Fibroblast of skin of left biceps (primary cell): ENCODE measurements at regions not wholly inside any gene's neighbourhood (a gene's known extent, or its start where the extent isn't known, plus 50 kb on each side); places are given as distances from the start of the nearest gene placed in this dataset.
A peak's percentile ranks its signal among the peaks of the same experiment; 100 is the strongest.
"Not testable (repeated sequence)": the region's sequence is repeated elsewhere in the genome, so short reads cannot be mapped to it uniquely, and the experiment has no call there.

Experiments used
- DNase-seq, 2 experiments: peaks; one replicate each; pipeline ENCODE4 v3.0.0-alpha.2; 2013; ENCODE audit warnings: low read depth in 2 of 2

DNA sequence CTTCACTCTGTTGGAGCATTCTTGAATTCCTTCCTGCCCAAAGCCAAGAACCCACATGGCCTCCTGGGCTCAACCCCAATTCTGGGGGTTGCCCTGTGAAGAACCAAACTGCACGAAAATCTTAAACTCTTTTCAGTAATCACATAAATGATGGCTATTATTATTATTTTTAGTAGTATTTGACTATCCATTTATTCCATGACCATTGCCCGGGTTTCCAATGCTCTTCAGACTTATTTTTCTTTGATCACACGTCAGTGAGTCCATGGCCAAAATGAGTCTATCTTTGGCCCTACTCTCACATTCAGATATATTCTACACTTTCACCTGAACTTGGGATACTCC lies 185.9 kb downstream of the AVL9 start:
- no peak for DNase-seq

- DNase-seq: no peak
Observed at GRCh38 chr7:32680259-32681173, 185.2 kb downstream of the AVL9 start.

DNA sequence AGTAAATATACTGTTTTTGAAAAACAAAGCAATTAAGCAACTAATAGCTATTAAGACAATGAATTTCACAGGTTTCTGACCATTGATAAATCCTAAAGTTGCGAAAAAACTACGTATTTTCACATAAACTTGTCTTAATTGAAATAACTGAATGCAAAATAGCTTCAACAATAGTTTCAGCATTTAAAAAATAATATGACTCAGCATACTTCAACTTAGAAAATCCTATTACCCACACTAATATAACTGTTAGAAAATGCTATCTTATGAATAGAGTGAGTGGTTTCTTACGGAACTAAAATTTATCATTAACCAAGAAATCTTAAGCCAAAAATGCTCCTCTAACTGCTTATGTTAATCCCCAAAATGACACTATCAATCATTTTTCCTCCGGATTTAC lies 183.9 kb downstream of the AVL9 start:
- no peak for DNase-seq

DNA sequence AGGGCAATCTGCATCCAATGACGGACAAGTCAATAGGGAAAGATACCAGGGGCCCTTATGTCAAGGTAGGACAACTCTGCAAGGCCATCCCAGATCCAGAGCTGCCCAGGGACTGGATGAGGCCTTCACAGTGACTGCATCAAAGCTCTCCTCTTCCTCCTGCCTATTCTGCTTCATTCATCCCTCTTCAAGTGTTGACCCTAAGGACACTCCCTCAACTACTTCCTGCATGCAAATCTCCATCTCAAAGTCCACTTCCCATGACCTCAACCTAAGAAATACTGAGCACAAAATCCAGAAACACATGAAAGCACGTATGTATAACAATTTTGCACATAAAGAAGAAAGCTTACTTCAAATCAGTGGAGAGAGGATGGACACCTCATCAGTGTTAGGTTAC lies 182.3 kb downstream of the AVL9 start:
- DNase-seq: no peak

GRCh38 chr7:32676249-32676941 lies 181.1 kb downstream of the AVL9 start:
- DNase-seq: no peak

DNA sequence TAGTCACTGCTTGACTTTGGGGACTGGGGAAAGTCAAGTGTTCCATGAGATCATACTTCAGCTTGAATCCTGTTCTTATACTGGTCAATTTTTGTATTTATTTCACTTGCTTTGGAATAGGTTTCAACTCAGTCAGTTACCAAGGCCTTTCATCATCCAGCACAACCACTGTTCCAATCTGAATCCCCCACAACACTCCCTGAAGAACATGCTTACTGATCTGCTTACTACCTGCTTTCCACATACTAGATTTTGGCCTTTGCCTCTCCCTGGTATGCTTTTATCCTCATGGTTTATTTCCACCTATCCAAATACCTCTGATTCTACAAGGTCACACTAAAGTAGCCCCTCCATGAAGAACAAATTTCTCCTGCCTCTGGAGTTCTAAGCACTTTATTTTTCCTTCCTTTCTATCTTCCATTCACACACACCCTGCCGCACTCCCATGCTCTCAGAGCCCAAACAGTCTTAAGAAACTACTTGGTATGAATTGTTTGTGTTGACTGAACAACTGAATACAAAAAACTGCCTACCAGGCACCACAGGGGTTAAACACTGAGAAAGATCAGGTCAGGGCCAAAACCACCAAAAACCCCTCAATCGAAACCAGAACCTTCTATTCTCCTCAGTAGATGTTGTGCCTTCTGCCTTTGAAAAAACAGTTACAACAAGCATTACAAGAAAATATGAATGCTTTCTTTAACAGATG lies 178.1 kb downstream of the AVL9 start:
- no peak for DNase-seq

DNA sequence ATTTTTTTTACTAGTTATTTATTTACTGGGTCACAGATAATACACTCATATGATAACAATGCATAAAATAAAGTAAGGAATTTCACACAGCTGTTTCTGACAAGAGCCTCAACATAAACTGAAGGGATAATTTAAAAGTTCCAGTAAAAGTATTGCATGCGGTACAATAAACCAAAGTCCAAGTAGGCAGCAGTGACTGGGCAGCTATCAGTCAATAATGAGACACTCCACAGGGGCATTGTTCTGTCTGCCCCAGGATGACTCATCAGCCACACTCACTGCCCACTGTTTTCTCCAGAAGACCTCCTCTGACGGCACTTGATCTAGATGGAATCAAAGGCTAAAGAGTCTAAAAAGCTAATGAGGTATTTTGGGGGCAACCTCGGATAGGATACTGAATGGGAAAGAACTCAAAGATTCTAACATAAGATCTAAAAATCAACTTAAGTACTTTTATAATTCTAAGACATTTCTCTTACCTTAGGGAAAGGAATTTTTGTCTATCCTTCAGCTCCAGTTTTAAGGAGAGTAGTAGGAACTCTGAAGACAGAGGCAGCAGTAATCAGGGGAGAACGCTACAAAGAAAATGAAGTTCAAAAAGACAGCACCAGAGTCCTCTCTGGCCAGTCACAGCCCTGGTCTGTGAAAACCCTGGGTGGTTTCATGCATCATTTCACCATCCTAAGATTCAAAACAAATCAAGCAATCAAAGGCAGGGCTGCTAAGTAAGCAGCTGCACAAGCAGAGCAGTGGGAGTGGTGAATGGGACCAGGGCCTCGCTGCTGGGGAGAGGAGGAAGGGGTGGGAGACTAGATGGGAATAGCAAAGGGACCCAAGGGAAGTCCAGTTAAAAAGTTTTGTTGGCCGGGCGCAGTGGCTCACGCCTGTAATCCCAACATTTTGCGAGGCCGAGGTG lies 175.1 kb downstream of the AVL9 start:
- DNase-seq: no peak

DNA sequence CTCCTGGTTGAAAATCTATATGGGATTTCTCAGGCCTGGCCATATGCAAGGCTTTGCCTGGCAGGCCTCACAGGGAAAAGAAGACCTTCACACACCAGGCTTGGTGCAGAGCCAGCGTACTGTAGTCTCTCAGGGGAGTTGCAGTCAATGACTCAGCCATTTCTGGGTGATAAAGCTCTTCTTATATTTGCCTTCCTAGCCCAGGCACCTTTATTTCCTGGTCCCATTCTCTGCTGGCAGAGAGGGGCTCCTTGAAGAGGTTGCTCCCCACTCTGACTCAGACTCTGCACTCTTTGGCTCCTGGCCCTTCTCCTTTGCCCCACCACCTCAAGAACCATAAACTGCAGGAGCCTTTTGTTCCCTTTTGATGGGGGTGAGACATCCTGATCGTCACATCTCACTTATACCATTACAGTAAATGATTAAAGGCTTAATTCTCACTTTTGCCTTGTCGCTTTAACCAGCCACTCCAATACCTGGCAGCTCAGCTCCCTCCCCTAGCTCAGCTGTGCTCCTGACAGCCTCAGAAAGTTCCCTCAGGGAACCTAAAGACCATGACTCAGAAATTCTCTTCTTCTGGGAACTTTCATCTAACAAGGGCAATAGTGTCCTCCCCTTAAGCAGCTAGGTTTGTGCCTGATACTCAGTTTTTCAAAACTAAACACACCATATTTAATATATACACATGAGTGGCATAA lies 174.0 kb downstream of the AVL9 start:
- peak; percentile 36 for DNase-seq

DNA sequence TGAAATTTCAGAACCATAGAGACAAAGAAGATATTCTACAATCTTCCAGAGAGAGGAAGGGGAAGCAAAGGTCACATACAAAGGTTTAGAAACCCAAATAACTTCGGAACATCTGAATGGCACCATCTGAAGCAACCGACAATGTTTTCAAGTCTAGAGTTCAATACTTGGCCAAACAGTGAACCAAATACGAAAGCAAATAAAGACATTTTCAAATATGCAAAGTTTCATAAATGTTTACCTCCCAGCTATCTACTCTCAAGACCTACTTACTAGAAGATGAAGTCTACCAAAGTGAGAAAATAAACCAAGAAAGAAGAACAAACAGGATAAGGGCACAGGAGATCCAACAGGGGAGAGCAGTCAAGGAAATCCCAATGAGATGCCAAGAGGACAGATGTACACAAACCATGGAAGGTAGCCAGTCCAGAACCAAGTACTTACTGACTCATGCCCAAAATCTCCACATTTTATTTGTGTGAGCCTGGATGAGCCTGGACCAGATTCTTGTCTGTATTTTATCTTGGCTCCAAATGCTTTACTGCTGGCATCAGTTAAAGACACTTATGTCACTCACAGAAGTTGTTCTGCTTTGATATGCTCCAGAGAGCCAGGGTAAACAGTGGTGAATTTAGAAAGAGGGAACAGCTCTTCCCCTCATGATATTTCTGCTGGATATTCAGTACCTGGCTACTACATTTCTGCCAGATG lies 173.3 kb downstream of the AVL9 start:
- not testable (repeated sequence) for DNase-seq

DNA sequence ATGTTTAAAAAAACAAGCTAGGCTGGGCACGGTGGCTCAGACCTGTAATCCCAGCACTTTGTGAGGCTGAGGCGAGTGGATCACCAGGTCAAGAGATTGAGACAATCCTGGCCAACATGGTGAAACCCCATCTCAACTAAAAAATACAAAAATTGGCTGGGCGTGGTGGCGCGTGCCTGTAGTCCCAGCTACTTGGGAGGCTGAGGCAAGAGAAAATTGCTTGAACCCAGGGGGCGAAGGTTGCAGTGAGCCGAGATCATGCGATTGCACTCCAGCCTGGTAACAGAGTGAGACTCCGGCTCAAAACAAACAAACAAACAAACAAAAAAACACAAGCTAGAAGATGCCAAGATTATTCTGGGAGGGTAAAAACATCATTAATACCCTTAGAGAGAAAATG lies 172.3 kb downstream of the AVL9 start:
- DNase-seq: not testable (repeated sequence)

DNA sequence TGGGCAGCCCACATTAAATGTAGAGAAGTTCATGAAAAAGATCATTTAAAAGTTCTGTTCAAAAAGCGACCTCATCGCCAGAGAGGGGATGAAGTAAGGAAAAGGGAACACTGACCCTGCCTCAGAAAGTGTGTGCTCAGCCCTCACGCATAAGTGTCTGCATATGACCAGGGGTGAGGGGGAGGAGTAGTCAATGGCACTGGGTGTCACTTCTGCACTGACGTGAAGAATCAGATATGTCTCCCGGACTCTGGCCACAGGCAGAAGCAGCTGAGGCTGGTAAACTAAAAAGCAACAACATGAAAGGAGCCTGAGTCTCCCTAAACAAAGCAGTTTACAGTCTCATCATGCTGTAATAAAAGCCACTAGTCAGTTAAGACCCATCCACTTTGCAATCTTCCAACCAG lies 168.5 kb downstream of the AVL9 start:
- not testable (repeated sequence) for DNase-seq

- DNase-seq: not testable (repeated sequence)
Observed at GRCh38 chr7:32662509-32662908, 167.2 kb downstream of the AVL9 start.

DNA sequence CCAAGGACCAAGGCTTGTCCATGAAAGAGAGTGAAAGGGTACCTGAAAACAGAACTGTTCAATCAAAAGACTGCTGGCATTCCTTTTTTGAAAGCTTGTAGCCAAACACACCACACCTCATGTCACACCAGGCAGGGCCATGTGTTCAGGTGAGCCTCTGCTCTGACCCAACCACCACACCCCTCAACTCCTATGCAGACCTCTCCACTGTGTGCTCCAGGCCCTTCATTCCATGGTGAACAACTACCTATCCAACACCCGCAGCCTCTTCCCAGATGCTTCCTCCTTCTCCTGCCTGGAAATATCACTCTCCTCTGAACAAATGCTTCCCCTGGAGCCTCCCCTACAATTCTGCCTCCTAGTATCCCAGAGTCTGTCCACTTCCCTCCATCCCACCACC lies 166.6 kb downstream of the AVL9 start:
- no peak for DNase-seq

GRCh38 chr7:32661501-32661900 lies 166.2 kb downstream of the AVL9 start:
- no peak for DNase-seq

DNA sequence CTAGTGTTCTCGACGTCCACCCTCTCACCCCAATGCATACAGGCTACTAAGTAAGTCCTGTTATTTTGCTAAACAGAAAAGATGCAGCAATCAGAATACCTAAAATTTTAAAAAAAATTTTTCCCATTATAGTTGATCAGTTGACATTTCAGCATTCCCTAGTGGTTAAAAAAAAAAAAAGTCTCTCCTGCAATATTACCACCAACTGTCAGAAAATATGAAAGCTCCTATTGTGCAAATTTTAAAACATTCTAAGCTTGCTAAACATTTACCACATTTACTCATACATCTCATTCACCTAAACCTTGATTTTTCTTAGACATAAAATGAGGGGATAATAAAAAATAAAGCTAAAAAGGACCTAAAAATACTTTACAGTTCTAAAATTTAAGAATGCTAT lies 165.6 kb downstream of the AVL9 start:
- no peak for DNase-seq

DNA sequence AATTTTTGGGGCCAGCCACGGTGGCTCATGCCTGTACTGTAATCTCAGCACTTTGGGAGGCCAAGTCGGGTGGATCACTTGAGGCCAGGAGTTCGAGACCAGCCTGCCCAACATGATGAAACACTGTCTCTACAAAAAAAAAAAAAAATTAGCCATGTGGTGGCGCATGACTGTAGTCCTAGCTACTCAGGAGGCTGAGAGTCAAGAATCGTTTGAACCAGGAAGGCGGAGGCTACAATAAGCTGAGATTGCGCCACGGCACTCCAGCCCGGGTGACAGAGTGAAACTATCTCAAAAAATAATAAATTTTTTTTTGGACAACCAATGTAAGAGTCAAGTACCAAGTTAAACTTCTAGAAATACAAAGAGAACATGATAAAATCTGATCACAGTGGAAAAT lies 164.6 kb downstream of the AVL9 start:
- DNase-seq: no peak

- no peak for DNase-seq
Observed at GRCh38 chr7:32658467-32658869, 163.2 kb downstream of the AVL9 start.

GRCh38 chr7:32658034-32658433 lies 162.7 kb downstream of the AVL9 start:
- no peak for DNase-seq

DNA sequence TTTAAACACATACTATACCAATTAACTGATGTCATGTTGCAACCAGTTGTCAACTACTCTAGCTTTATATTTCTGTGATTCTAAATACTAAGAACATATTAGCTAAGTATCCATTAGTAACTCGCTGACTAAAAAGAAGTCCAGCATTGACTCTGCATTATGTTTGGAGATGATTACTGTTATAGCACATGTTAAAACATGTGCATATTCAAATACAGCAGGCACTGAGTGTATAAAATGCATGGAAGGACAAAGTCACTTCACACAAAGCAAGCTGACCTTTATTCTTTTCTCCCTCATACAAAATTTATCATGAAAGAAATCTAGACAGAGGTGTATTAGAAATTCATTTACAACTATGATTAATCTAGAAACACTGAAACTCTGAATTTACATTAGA lies 159.3 kb downstream of the AVL9 start:
- DNase-seq: not testable (repeated sequence)

DNA sequence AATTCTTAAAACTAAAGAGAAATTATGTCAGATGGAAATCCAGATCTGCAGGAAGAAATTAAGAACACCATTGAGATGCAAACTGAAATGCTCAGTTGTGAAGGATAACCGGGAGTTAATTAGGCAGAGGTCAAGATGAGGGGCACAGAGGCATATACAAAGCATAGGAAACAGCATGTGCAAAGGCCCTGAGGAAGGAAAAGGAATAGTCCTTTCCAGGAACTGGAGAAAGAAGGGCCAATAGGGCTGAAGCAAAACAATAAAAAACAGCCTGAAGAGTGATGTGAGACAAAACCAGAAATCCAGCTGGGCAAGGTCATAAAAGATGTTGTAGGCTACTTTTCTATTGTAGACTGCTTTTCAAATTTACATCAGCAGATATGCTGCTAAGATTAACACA lies 155.1 kb downstream of the AVL9 start:
- DNase-seq: not testable (repeated sequence)
